ENCODE measurements at regions not wholly inside any gene's neighbourhood (a gene's known extent, or its start where the extent isn't known, plus 50 kb on each side); places are given as distances from the start of the nearest gene placed in this dataset.

GRCh38 chr5:100974082-100974481 is 71.0 kb upstream of the ST8SIA4 start:
- no peak for DNase-seq (ENCODE audit: low read depth)
- no peak overlapping the region for H3K4me3 ChIP-seq (ENCODE audit: low read depth, low read length)
- TF ChIP-seq CTCF (conservative IDR thresholded peaks at IDR 0.05; ENCODE audit: low read depth, low read length): no peak

- no peak for TF ChIP-seq CTCF (conservative IDR thresholded peaks at IDR 0.05; ENCODE audit: low read depth, low read length)
- DNase-seq (ENCODE audit: low read depth): no peak
- no peak overlapping the region for H3K4me3 ChIP-seq (ENCODE audit: low read depth, low read length)
Measured at GRCh38 chr5:100970646-100971255, 67.7 kb upstream of the ST8SIA4 start.

- no peak overlapping the region for H3K4me3 ChIP-seq (ENCODE audit: low read depth, low read length)
- DNase-seq (ENCODE audit: low read depth): no peak
- TF ChIP-seq CTCF (conservative IDR thresholded peaks at IDR 0.05; ENCODE audit: low read depth, low read length): no peak
Measured at GRCh38 chr5:100965291-100965690, 62.2 kb upstream of the ST8SIA4 start.
